ENCODE measurements at regions not wholly inside any gene's neighbourhood (a gene's known extent, or its start where the extent isn't known, plus 50 kb on each side); places are given as distances from the start of the nearest gene placed in this dataset.

GRCh38 chr11:130980071-130980862 lies 64.0 kb upstream of the SNX19 start:
- TF ChIP-seq PPARA (CRISPR knock-in tag; IDR thresholded peaks at IDR 0.05; ENCODE audit: borderline replicate concordance) (no peak), PATZ1 (CRISPR knock-in tag; IDR thresholded peaks at IDR 0.05; ENCODE audit: borderline replicate concordance) (no peak), TOX (CRISPR knock-in tag; IDR thresholded peaks at IDR 0.05; ENCODE audit: borderline replicate concordance) (no peak), ISL1 (CRISPR knock-in tag; IDR thresholded peaks at IDR 0.05) (no peak), BACH2 (CRISPR knock-in tag; IDR thresholded peaks at IDR 0.05; ENCODE audit: borderline replicate concordance) (no peak), TCF4 (CRISPR knock-in tag; IDR thresholded peaks at IDR 0.05; ENCODE audit: borderline replicate concordance) (no peak), ZNF70 (CRISPR knock-in tag; IDR thresholded peaks at IDR 0.05) (no peak), POU6F1 (CRISPR knock-in tag; IDR thresholded peaks at IDR 0.05; ENCODE audit: borderline replicate concordance, low read depth) (no peak)

Data from SK-N-SH treated with all-trans-retinoic acid at 6 μM for 48 hours (cell line).